DMS153 (cell line): ENCODE measurements at regions not wholly inside any gene's neighbourhood (a gene's known extent, or its start where the extent isn't known, plus 50 kb on each side); places are given as distances from the start of the nearest gene placed in this dataset.

Experiments used
- DNase-seq: peaks from one replicate; lab custom pipeline; 2025; lab: John Stamatoyannopoulos, UW

- no peak for DNase-seq
Measured at GRCh38 chr2:48107326-48107925, 201.1 kb upstream of the FBXO11 start.

GRCh38 chr2:48108455-48108854 is 202.2 kb upstream of the FBXO11 start:
- no peak for DNase-seq

GRCh38 chr2:48109491-48110204 is 203.3 kb upstream of the FBXO11 start:
- no peak for DNase-seq

GRCh38 chr2:48110492-48110891 is 204.0 kb upstream of the FOXN2 start:
- DNase-seq: no peak

GRCh38 chr2:48112911-48113680 is 201.4 kb upstream of the FOXN2 start:
- no peak for DNase-seq

GRCh38 chr2:48113767-48114166 is 200.7 kb upstream of the FOXN2 start:
- no peak for DNase-seq

GRCh38 chr2:48114256-48114655 is 200.2 kb upstream of the FOXN2 start:
- DNase-seq: no peak

- DNase-seq: no peak
Measured at GRCh38 chr2:48116497-48116896, 198.0 kb upstream of the FOXN2 start.

GRCh38 chr2:48118895-48119294 is 195.6 kb upstream of the FOXN2 start:
- no peak for DNase-seq

- DNase-seq: no peak
Measured at GRCh38 chr2:48120112-48120511, 194.4 kb upstream of the FOXN2 start.

- no peak for DNase-seq
Measured at GRCh38 chr2:48120759-48121242, 193.7 kb upstream of the FOXN2 start.

GRCh38 chr2:48122166-48122565 is 192.3 kb upstream of the FOXN2 start:
- no peak for DNase-seq

GRCh38 chr2:48124592-48124991 is 189.9 kb upstream of the FOXN2 start:
- no peak for DNase-seq

GRCh38 chr2:48126162-48126561 is 188.3 kb upstream of the FOXN2 start:
- DNase-seq: no peak

GRCh38 chr2:48127612-48128191 is 186.8 kb upstream of the FOXN2 start:
- DNase-seq: no peak

- DNase-seq: no peak
Measured at GRCh38 chr2:48129293-48129950, 185.1 kb upstream of the FOXN2 start.

GRCh38 chr2:48131539-48132270 is 182.8 kb upstream of the FOXN2 start:
- DNase-seq: no peak

GRCh38 chr2:48132271-48132625 is 182.2 kb upstream of the FOXN2 start:
- no peak for DNase-seq

GRCh38 chr2:48134704-48135103 is 179.8 kb upstream of the FOXN2 start:
- DNase-seq: no peak

- no peak for DNase-seq
Measured at GRCh38 chr2:48135797-48136196, 178.7 kb upstream of the FOXN2 start.

GRCh38 chr2:48137829-48138228 is 176.7 kb upstream of the FOXN2 start:
- DNase-seq: no peak

GRCh38 chr2:48138898-48139297 is 175.6 kb upstream of the FOXN2 start:
- no peak for DNase-seq
